Central memory CD8-positive, alpha-beta T cell (primary cell): ENCODE measurements at regions not wholly inside any gene's neighbourhood (a gene's known extent, or its start where the extent isn't known, plus 50 kb on each side); places are given as distances from the start of the nearest gene placed in this dataset.

Experiments used
- ATAC-seq: fragments of 150-1000 bp; cut with Tn5 transposase; replicated peaks from 2 replicates; pipeline ENCODE4 v1.10.0; 2022; ENCODE audit warnings: mild to moderate bottlenecking, moderate FRiP score, moderate number of reproducible peaks; ENCODE audit not compliant: poor library complexity, severe bottlenecking; ENCODE audit errors: extremely low read depth
- DNase-seq, 2 donors: peaks; one replicate each; pipeline ENCODE4 v3.0.0; 2021; ENCODE audit warnings: low spot score in 2 of 2
- H3K27ac Mint-ChIP-seq: one replicate; pipeline ENCODE4 v1.8.0; 2022; ENCODE audit warnings: low read depth, mild to moderate bottlenecking, moderate library complexity, mixed read lengths
- H3K27me3 Mint-ChIP-seq: one replicate; pipeline ENCODE4 v1.8.0; 2022; ENCODE audit warnings: mixed read lengths
- H3K36me3 Mint-ChIP-seq: one replicate; pipeline ENCODE4 v1.8.0; 2022; ENCODE audit warnings: mild to moderate bottlenecking, moderate library complexity, mixed read lengths; ENCODE audit not compliant: insufficient read depth
- H3K4me1 Mint-ChIP-seq: one replicate; pipeline ENCODE4 v1.8.0; 2022; ENCODE audit warnings: mixed read lengths
- H3K4me3 Mint-ChIP-seq: one replicate; pipeline ENCODE4 v1.8.0; 2022; ENCODE audit warnings: mild to moderate bottlenecking, moderate library complexity, mixed read lengths
- H3K9me3 Mint-ChIP-seq: one replicate; pipeline ENCODE4 v1.8.0; 2022; ENCODE audit warnings: mixed read lengths

DNA sequence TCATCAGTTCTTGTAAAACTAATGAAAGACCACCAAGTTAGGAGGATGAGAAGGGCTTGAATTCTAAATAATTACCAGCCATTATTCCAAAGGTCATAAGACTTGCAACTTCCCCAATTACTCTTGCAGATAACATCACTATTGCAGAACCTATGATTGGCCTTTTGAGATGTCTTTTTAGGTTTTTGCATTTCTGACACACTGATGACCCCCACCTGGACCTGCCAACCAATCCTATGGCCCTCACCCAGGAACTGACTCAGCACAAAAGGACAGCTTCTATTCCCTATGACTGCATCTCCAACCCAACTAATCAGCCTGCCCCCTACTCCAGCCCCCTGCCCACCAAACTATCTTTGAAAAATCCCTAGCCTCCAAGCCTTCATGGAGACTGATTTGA lies 111.5 kb upstream of the COPS8 start:
- no peak for DNase-seq
- Mint-ChIP-seq H3K4me1 (peaks cover 13% of the 10 kb centered on the region), H3K9me3 (no peaks in the 10 kb centered on the region), H3K27me3 (peaks cover 77% of the 10 kb centered on the region), H3K27ac (no peak overlapping the region), H3K36me3 (peaks cover 2% of the 10 kb centered on the region), H3K4me3 (no peak overlapping the region)
- ATAC-seq, result no peak

DNA sequence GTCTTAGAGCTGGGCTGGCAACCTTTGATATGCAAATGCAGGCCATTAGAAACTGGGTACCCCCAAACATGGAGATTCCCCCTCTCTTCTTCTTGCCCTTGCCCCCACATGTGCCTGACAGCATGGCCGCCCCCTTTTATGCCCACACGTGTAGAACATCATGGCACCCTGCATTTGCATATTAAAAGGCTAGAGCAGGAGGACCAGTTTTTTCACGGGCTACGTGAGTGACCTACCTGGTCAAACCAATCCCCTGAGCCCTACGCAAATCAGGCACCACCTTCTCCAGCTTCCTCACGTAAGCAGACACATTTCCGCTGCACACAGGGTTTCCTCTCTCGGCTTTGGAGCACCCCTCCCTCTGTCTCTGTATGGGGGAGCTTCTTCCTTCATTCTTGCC lies 110.9 kb upstream of the COPS8 start:
- Mint-ChIP-seq H3K4me3 (no peak overlapping the region), H3K27ac (no peak overlapping the region), H3K27me3 (peaks cover 77% of the 10 kb centered on the region), H3K9me3 (no peaks in the 10 kb centered on the region), H3K36me3 (peaks cover 2% of the 10 kb centered on the region), H3K4me1 (peaks cover 7% of the 10 kb centered on the region)
- ATAC-seq, result no peak
- DNase-seq, result no peak

DNA sequence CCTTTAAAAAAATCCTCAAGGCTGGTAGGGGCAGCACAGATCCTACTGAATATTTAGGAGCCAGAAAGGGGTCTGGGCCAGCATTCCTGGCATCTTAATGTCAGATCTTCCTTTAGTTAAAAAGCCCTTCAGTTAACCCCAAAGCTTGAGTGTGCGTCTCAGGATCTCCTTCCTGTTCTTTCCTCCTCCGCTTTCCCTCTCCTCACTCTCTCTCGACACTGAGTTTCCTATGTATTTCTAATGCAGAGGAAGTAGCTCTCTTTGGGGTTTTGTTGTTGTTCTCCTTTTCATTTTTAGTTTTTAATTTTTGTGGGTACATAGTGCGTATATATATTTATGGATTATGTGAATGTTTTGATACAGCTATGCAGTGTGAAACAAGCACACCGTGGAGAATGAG lies 109.9 kb upstream of the COPS8 start:
- DNase-seq (no peak), ATAC-seq (no peak)
- no peaks in the 10 kb centered on the region for H3K4me1 Mint-ChIP-seq
- no peak overlapping the region for H3K4me3 Mint-ChIP-seq
- peaks cover 80% of the 10 kb centered on the region for H3K27me3 Mint-ChIP-seq
- H3K36me3 Mint-ChIP-seq, result peaks cover 2% of the 10 kb centered on the region
- H3K9me3 Mint-ChIP-seq, result no peaks in the 10 kb centered on the region
- H3K27ac Mint-ChIP-seq, result no peak overlapping the region

DNA sequence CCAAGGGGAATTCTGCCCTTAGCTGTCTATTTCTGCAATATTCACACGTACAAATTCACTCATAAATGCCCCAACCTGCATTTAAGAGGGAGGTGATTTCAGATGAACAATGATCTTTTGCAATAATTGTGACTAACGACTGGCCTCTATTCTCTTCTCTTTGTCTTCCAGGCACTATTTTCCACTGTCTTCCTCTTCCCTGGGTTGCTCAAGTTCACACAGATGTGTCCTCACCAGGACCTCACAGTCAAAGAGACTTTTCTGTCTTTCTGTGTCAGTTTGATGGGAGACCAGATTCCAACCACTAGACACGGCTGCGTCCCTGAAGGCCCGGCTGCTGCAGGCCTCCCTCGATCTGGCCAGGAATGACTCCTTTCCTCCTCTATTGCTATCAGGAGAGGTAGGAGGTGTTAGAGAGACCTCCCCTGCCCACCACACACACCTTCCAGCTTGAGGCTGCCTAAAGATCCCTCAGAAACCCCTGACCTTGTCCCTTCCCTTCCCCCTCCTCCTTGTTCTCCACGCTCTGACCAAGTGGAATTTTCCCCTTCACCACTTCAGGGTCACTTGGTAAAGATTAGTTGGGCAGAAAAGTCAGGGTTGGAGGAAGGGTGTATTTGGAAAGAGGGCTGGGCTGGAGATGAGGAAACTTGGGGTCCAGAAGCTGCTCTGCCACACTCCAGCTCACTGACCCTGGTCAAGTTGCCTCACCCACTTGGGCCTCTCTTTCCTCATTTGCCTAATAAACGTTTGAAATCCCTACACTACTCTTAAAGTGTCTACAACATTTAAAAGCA lies 109.2 kb upstream of the COPS8 start:
- no peaks in the 10 kb centered on the region for H3K36me3 Mint-ChIP-seq
- H3K27ac Mint-ChIP-seq, result no peak overlapping the region
- H3K27me3 Mint-ChIP-seq, result peaks cover 83% of the 10 kb centered on the region
- no peaks in the 10 kb centered on the region for H3K4me1 Mint-ChIP-seq
- DNase-seq (no peak), ATAC-seq (no peak)
- H3K9me3 Mint-ChIP-seq, result no peaks in the 10 kb centered on the region
- H3K4me3 Mint-ChIP-seq, result no peak overlapping the region

DNA sequence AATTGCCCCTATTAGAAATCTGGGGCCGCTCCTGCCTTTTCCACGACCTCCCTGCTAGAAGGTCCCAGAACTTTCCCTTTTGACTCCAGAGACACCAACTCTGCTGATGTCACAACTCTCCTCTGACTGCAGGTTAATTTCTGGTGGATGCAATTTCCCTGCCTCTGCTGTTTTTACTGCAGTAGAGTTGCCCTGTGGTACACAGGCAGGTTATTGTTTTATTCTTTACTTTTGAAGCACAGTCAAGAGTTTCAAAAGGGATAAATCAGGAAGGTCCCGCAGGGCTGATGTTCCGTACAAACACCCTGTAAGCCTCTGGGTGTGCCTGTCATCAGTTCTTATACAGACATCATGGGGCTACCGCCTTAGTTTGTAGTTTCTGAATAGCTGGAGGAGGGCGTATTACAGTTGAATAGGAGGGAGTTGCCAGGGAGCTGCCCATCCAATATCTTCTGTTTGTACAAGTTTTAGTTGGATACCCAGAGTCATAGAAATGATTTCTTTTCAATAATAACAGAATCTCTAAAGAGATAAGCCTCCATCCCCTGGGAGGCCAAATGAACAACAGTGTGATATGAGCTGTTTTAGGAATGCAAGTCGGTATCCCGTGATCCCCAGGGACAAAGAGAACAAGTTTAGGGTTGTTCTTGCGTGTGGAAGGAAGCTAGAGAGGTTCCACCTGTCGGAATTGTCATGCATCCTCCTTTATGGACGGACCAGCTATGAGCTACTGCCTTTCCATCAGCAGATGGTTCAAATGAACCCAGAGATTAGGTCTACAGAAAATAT lies 108.4 kb upstream of the COPS8 start:
- Mint-ChIP-seq H3K4me3 (no peak overlapping the region), H3K36me3 (no peaks in the 10 kb centered on the region), H3K27me3 (peaks cover 90% of the 10 kb centered on the region), H3K9me3 (no peaks in the 10 kb centered on the region), H3K4me1 (no peaks in the 10 kb centered on the region), H3K27ac (no peak overlapping the region)
- no peak for ATAC-seq
- DNase-seq, result no peak

DNA sequence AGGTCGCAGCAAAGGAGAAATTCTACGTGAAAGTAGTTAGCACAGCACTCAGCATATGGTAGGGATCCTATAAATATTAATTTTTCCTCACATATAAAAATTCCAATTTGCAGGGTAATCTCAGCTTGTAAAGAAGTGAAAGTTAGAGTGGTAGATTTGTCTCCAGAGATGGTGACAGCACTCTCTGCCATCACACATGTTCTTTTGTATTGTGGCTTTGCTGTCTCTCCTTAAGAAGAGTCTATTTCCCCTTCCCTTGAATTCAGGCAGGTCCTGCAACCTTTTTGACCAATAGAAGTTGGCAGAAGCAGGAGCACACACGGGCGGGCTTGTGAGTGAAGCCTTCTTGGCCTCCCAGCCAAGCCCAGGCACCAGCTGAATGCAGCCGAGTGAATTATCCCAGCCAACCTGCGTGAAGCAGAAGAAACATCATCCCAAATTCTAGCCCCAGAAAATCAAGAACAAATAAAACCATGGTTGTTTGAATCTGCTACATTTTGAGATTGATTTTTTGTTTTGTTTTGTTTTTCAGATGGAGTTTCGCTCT lies 107.8 kb upstream of the COPS8 start:
- no peak for DNase-seq
- no peak overlapping the region for H3K27ac Mint-ChIP-seq
- H3K4me3 Mint-ChIP-seq, result no peak overlapping the region
- H3K27me3 Mint-ChIP-seq, result peaks cover 90% of the 10 kb centered on the region
- ATAC-seq, result no peak
- H3K4me1 Mint-ChIP-seq, result no peaks in the 10 kb centered on the region
- H3K36me3 Mint-ChIP-seq, result no peaks in the 10 kb centered on the region
- H3K9me3 Mint-ChIP-seq, result no peaks in the 10 kb centered on the region

DNA sequence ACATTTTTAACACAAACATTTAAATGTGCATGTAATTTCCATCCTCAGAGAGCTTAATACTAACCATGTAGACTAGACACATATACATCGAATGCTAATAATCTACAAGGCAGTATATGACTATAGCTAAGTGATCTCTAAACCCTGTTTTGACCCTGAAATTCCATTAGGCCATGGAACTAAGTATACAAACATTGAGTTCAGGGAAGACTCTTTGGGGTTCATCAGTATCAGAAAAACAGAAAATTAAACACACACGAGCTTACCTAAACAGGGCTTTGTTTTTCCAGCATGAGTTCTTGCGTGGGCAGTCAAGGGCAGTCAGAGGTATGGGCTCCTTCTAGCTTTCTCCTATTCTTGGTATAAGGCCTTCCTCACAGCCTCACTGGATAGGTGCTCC lies 106.0 kb upstream of the COPS8 start:
- Mint-ChIP-seq H3K4me1 (no peaks in the 10 kb centered on the region), H3K9me3 (no peaks in the 10 kb centered on the region), H3K27me3 (peaks cover 73% of the 10 kb centered on the region), H3K4me3 (no peak overlapping the region), H3K36me3 (no peaks in the 10 kb centered on the region), H3K27ac (no peak overlapping the region)
- ATAC-seq, result no peak
- DNase-seq, result no peak

DNA sequence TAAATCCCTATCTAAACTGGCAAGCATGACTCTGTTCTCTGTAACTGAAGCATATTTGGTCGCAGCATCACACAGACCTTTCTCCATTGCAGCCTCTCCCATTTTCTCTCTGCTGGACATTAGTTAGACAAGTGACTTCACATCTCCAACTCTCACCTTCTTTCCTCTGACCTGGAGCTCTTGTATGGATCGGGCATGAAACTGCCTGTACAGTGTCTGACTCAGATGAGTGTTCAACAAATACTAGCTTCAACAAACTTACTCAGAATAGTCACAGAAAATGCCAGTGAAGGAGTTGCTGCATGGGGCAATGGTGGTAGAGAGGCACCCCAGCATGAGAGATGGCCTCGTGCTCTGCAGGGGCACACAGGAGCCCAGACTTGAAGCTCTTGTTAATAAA lies 104.7 kb upstream of the COPS8 start:
- DNase-seq, result no peak
- H3K9me3 Mint-ChIP-seq, result no peaks in the 10 kb centered on the region
- H3K27ac Mint-ChIP-seq, result no peak overlapping the region
- no peaks in the 10 kb centered on the region for H3K36me3 Mint-ChIP-seq
- no peak overlapping the region for H3K4me3 Mint-ChIP-seq
- peaks cover 64% of the 10 kb centered on the region for H3K27me3 Mint-ChIP-seq
- H3K4me1 Mint-ChIP-seq, result no peaks in the 10 kb centered on the region
- ATAC-seq, result no peak

DNA sequence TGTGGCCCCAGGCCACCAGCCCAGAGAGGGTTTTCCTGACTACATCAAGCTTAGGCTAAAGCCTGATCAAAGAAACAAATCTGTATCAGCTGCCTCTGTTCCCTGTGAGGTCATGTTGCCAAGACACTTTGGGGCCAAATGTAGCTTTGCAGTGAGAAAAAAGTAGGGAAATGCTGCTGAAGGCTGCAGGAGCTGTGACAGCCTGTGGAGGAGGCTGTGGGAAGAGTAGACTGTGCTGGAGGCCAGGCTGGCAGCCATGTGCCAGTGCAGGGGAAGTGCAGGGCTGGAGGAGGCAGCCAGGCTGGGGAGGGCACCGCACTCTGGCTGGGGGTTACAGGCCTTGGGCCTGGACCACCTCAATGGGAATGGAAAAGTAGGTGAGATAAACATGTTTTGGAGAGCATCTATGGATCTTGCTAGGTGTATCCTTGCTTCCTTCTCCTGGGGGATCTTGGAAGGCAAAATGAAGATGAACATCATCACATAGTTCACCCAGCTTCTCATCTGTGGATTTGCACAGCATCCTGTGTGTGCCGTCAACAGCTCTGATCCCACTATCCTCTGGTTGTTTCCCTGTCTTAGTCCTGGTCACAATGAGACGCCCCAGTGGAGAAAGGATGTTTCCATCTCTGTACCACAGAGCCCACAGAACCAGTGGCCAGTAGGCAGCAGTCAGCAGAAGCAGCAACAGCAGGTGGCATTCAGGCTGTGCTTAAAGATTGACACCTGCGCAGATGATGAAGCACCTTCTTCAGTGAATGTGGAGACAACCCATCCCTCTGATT lies 103.8 kb upstream of the COPS8 start:
- H3K9me3 Mint-ChIP-seq, result no peaks in the 10 kb centered on the region
- no peaks in the 10 kb centered on the region for H3K36me3 Mint-ChIP-seq
- no peaks in the 10 kb centered on the region for H3K4me1 Mint-ChIP-seq
- ATAC-seq (no peak), DNase-seq (no peak)
- H3K4me3 Mint-ChIP-seq, result no peak overlapping the region
- H3K27me3 Mint-ChIP-seq, result peaks cover 62% of the 10 kb centered on the region
- H3K27ac Mint-ChIP-seq, result no peak overlapping the region

DNA sequence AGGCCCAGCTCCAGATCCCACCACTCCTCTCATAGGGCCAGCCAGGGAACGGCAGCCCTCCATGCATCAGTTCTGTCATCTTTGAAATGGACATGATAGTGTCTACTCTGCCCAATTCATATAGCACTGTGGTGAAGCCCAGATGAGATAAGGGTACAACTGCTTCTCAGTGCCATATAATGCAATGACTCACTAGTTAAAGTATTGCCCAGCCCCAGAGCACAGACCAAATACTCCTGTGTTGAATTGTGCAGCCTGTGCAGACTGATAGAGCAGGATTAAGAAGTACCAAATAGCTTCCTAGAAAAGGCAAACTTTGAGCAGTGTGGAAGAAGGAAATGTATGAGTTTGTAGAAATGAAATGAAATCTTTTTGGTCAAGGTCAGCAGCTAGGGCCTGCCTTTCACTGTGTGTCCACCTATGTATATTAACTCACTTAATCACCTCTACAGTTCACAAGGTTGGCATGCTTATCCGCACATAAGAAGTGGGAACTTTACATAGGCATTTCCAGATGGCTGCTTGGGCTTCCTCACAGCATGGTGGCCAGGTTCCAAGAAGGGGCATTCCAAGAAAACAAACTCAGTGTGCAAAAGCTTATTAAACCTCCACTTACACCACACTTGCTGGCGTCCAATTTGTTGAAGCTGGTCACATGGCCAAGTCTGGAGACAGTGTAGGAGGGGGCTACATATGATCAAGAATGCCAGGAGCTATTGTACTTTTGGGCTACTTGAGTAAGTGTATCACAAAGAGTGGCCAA lies 102.8 kb upstream of the COPS8 start:
- peaks cover 62% of the 10 kb centered on the region for H3K27me3 Mint-ChIP-seq
- H3K4me3 Mint-ChIP-seq, result no peak overlapping the region
- H3K27ac Mint-ChIP-seq, result no peak overlapping the region
- H3K36me3 Mint-ChIP-seq, result no peaks in the 10 kb centered on the region
- no peaks in the 10 kb centered on the region for H3K4me1 Mint-ChIP-seq
- H3K9me3 Mint-ChIP-seq, result no peaks in the 10 kb centered on the region
- no peak for ATAC-seq
- DNase-seq, result no peak

DNA sequence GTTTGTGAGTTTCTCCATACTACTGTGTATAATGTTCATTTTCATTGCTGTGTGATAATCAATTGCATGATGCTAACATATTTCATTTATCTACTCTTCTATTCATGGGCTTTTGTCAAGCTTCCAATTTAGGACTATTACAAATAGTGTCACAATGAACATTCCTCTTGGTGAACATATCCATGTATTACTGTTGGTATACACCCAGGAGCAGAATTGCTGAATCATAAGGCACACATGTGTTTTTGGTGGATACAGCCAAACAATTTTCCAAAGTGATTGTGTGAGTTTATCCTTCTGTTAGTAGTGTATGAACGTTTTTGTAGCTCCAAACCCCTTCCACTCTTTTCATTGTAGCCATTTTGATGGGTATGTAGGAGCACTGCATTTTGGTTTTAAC lies 101.6 kb upstream of the COPS8 start:
- ATAC-seq, result no peak
- Mint-ChIP-seq H3K9me3 (no peaks in the 10 kb centered on the region), H3K36me3 (no peaks in the 10 kb centered on the region), H3K27me3 (peaks cover 67% of the 10 kb centered on the region), H3K4me3 (no peak overlapping the region), H3K27ac (no peak overlapping the region), H3K4me1 (no peaks in the 10 kb centered on the region)
- DNase-seq, result no peak

DNA sequence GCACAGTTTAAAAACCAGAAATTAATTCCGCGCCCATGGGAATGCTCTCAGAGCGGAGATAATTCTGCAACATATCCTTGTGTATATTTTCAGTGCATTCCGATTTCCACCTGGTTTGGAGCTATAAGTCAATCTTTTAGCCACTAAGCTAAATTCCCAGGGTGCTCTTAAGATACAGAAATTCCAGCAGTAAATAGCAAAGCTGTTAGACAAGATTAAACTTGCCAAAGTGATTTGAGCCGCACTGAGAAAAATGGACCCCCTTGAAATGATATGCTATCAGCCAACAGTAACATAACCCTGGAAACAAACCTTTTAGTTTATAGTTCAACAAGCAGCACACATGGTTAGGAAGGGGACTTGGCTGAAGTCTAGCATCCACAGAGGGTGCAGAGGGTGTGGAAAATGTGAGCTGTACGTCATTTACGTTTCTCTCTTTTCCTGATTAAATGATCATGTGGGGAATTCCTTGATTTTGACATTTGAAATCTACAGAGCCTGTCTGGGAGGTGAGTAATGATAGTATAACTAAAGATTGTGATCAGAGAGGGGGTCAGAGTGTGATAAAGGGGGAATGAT lies 99.8 kb upstream of the COPS8 start:
- H3K9me3 Mint-ChIP-seq, result no peaks in the 10 kb centered on the region

More for the DNA sequence above, 99.8 kb upstream of the COPS8 start:
- H3K4me1 Mint-ChIP-seq, result no peaks in the 10 kb centered on the region
- H3K4me3 Mint-ChIP-seq, result no peak overlapping the region
- peaks cover 54% of the 10 kb centered on the region for H3K27me3 Mint-ChIP-seq
- H3K36me3 Mint-ChIP-seq, result no peaks in the 10 kb centered on the region
- no peak overlapping the region for H3K27ac Mint-ChIP-seq
- ATAC-seq (no peak), DNase-seq (no peak)
